ENCODE measurements at regions not wholly inside any gene's neighbourhood (a gene's known extent, or its start where the extent isn't known, plus 50 kb on each side); places are given as distances from the start of the nearest gene placed in this dataset.

GRCh38 chr4:134533068-134533467, 331.5 kb upstream of the PABPC4L start:
- H3K9me3 Mint-ChIP-seq (ENCODE audit: unreplicated experiment), result no peaks in the 10 kb centered on the region
- no peaks in the 10 kb centered on the region for H3K36me3 Mint-ChIP-seq (ENCODE audit: low read depth, unreplicated experiment)
- no peak for DNase-seq (ENCODE audit: low spot score)
- H3K27me3 Mint-ChIP-seq (ENCODE audit: unreplicated experiment), result no peaks in the 10 kb centered on the region
- TF ChIP-seq CTCF (IDR thresholded peaks at IDR 0.05; ENCODE audit: unreplicated experiment), result no peak
- H3K27ac Mint-ChIP-seq (ENCODE audit: unreplicated experiment), result no peak overlapping the region
- H3K4me1 Mint-ChIP-seq (ENCODE audit: unreplicated experiment), result no peaks in the 10 kb centered on the region
- H3K4me3 Mint-ChIP-seq (ENCODE audit: unreplicated experiment), result no peak overlapping the region

- Mint-ChIP-seq H3K36me3 (ENCODE audit: low read depth, unreplicated experiment) (no peaks in the 10 kb centered on the region), H3K27ac (ENCODE audit: unreplicated experiment) (no peak overlapping the region), H3K9me3 (ENCODE audit: unreplicated experiment) (no peaks in the 10 kb centered on the region), H3K4me1 (ENCODE audit: unreplicated experiment) (peaks cover 2% of the 10 kb centered on the region), H3K27me3 (ENCODE audit: unreplicated experiment) (no peaks in the 10 kb centered on the region), H3K4me3 (ENCODE audit: unreplicated experiment) (no peak overlapping the region)
- TF ChIP-seq CTCF (IDR thresholded peaks at IDR 0.05; ENCODE audit: unreplicated experiment), result no peak
- no peak for DNase-seq (ENCODE audit: low spot score)
Observed at GRCh38 chr4:134531013-134531412, 329.4 kb upstream of the PABPC4L start.

GRCh38 chr4:134529629-134530028, 328.0 kb upstream of the PABPC4L start:
- TF ChIP-seq CTCF (IDR thresholded peaks at IDR 0.05; ENCODE audit: unreplicated experiment), result no peak
- no peaks in the 10 kb centered on the region for H3K9me3 Mint-ChIP-seq (ENCODE audit: unreplicated experiment)
- H3K36me3 Mint-ChIP-seq (ENCODE audit: low read depth, unreplicated experiment), result no peaks in the 10 kb centered on the region
- H3K4me3 Mint-ChIP-seq (ENCODE audit: unreplicated experiment), result no peak overlapping the region
- H3K4me1 Mint-ChIP-seq (ENCODE audit: unreplicated experiment), result peaks cover 2% of the 10 kb centered on the region
- DNase-seq (ENCODE audit: low spot score), result no peak
- no peaks in the 10 kb centered on the region for H3K27me3 Mint-ChIP-seq (ENCODE audit: unreplicated experiment)
- H3K27ac Mint-ChIP-seq (ENCODE audit: unreplicated experiment), result no peak overlapping the region

GRCh38 chr4:134518574-134519217, 317.1 kb upstream of the PABPC4L start:
- Mint-ChIP-seq H3K4me3 (ENCODE audit: unreplicated experiment) (no peak overlapping the region), H3K36me3 (ENCODE audit: low read depth, unreplicated experiment) (no peaks in the 10 kb centered on the region), H3K27ac (ENCODE audit: unreplicated experiment) (no peak overlapping the region), H3K27me3 (ENCODE audit: unreplicated experiment) (no peaks in the 10 kb centered on the region), H3K4me1 (ENCODE audit: unreplicated experiment) (peaks cover 14% of the 10 kb centered on the region), H3K9me3 (ENCODE audit: unreplicated experiment) (no peaks in the 10 kb centered on the region)
- no peak for TF ChIP-seq CTCF (IDR thresholded peaks at IDR 0.05; ENCODE audit: unreplicated experiment)
- no peak for DNase-seq (ENCODE audit: low spot score)

- no peaks in the 10 kb centered on the region for H3K9me3 Mint-ChIP-seq (ENCODE audit: unreplicated experiment)
- H3K27me3 Mint-ChIP-seq (ENCODE audit: unreplicated experiment), result no peaks in the 10 kb centered on the region
- H3K4me1 Mint-ChIP-seq (ENCODE audit: unreplicated experiment), result no peaks in the 10 kb centered on the region
- H3K27ac Mint-ChIP-seq (ENCODE audit: unreplicated experiment), result no peak overlapping the region
- no peak for TF ChIP-seq CTCF (IDR thresholded peaks at IDR 0.05; ENCODE audit: unreplicated experiment)
- H3K4me3 Mint-ChIP-seq (ENCODE audit: unreplicated experiment), result no peak overlapping the region
- no peak for DNase-seq (ENCODE audit: low spot score)
- H3K36me3 Mint-ChIP-seq (ENCODE audit: low read depth, unreplicated experiment), result no peaks in the 10 kb centered on the region
Observed at GRCh38 chr4:134510544-134510943, 309.0 kb upstream of the PABPC4L start.

All from endothelial cell (in vitro differentiated cells).